NCI-H2029 (cell line): ENCODE measurements at regions not wholly inside any gene's neighbourhood (a gene's known extent, or its start where the extent isn't known, plus 50 kb on each side); places are given as distances from the start of the nearest gene placed in this dataset.

Experiments used
- DNase-seq: peaks from one replicate; lab custom pipeline; 2025; lab: John Stamatoyannopoulos, UW

DNA sequence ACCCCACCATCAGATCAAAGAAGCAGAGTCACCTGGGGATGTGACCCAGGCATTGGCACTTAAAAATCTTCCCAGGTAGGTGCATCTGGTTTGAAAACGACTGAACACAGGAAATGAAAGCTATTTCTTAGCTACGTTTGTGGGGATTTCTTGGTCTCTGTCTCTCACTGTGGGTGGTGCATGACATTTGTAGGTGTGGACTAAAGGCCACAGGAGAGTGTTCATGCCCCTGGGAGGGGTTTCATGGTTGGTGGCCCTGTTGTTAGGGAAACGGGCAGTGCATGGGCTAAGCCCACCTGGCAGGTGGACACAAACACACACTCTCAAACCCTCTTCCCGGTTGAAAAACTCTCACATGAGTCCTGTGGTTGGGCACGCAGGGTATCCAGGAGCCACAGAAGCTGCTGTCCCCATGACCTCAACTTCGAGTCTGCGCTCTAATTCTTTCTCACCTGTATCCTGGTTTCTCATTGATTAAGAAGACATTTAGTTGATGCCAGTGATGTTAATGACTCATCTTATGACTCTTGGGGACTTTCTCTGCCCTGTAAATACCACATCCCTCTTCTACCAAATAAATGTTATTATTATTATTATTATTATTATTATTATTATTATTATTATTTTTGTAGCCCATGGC lies 119.4 kb downstream of the MRPS6 start:
- DNase-seq = no peak

DNA sequence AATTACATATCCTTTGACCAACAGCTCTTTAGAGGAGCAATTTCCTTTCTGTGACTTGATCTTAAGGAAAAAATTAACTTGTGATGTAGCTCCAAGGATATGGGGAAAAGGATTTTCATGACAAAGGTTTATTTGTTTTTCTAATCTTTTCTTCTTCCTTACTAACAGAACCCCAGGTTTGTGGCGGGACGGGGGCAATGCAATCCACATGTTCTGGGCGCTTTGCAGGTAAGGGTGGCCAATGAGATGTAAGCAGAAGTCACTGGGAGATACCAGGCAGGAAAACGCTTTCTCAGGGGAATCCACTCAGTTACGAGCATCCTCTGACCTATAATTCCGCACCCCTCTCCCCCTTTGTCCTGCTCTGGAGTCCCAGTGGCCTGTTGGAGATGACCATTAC lies 122.0 kb downstream of the MRPS6 start:
- DNase-seq = no peak

DNA sequence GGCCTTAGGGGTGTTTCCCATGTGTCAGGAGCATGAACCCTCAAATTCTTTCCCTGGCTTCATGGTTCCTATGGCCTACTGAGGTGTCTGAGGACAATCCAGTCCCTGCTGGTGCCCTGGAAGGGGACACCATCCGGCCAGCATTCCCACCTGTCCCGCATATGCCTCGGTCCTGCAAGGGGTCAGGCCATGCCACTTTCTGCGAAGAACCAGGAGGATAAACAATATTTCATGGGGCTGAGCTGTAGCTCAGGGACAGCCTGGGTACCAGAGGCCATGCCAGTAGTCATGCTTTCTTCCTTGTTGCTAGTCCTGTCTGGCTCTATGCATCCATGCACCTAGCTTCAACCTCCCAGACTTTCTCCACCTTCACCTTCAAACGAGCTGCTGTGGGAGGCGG lies 123.6 kb downstream of the MRPS6 start:
- DNase-seq = no peak

DNA sequence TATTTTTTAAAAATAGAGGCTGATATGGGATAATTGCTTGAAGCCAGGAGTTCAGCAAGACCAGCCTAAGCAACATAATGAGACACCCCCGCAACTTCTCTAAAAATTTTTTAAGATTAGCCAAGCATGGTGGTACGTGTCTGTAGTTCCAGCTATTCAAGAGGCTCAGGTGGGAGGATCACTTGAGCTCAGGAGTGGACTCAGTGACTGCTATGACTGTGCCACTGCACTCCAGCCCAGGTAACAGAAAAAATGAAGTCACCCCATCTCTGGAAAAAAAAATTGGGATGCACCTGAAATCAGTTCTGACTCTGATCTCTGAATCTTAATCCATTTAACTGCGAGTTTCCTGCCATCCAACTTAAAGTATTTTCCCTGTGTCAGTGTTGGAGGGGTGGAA lies 124.2 kb downstream of the MRPS6 start:
- DNase-seq = no peak

DNA sequence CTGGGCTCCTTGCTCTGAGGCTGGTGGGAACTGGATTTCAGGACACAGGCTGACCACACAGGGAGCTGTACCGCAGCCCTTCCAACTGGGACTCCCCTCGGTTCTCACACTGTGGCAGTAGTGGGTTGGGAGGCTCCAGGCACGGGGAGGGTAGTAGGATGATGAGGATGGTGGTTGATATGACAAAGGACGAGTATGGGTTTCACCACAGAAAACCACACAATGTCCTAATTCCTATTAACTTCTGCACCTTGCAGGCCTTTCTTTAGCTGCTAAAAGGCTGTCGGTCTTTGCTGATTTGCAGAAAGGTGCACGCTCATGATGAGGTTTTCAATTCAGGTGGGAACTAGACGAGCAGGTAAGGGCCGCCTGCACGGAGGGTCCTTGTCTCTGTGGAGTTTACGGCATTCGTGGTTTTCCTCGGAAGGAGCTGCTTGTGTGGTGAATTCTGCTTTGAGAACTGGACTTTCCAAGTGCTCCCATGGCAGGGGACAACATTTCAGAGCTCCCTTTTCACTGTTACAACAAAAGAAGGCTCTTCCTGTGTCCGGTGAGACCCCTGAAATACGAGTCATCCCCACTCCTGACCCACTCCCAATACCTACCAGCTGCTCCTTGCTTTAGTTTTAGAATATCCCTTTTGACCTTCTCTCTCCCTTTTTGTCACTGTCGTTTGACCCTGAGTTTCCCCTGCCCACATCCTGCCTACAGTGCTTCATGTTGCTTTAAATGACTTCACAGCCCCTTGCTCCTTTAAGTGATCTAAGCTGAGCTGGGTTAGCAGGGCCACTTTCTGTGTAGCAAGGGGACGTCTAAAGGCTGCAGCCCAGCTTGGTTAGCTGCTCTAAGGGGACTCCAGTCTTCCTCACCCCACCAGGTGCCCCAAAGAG lies 125.1 kb downstream of the MRPS6 start:
- no peak for DNase-seq

DNA sequence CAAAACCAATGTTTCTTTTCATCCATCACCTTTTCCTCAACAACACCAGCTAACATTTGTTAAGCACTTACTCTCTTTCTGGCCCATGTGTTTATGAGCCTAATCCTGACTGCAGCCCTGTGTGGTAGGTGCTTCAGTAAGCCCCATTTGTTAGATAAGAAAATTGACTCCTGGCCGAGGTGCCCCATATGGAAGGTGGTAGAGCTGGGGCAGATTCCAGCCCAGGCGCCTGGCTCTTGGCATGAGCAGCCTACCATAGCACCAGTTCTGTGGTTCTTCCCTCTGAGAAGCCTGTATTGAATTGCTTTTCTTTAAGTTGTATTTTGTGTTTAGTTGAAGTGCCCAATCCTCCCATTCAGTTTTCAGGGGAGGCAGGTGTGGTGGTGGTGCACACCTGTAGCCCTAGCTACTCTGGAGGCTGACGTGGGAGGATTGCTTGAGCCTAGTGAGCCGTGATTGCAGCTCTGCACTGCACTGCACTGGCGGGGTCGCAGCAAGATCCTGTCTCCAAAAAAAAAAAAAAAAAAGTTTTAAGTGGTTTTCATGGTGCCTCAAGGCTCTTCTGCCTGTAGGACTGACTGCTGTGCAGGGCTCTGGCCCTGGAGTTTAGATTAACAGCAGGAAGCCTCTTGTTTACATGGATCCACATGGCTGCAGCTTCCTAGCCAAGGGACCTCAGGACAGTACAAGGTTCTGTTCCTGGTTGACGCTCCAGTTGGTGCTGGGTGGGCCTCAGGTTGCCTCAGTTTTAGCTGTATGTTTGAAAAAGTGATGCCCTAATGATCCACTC lies 125.9 kb downstream of the MRPS6 start:
- DNase-seq = no peak

DNA sequence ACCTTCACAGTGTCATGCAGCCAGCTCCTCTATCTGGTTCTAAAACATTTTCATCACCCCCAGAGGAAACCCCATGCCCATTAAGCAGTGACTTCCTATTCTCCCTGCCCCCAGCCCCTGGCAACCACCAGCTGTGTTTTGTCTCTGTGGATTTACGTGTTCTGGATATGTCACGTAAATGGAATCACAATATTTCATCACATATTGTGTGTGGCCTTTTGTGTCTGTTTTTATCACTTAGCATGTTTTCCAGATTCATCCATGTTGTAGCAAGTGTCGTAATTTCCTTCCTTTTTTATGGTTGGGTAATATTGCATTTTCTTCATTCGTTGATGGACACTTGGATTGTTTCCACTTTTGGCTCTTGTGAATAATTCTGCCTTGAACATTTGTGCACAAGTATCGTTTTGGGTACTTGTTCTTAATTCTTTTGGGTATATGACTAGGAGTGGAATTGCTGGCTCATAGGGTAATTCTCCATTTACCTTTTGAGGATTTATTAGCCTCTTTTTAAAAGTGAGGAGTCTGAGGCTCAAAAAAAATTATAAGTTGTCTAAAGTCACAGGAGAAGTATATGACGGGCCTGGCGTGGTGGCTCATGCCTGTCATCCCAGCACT lies 127.0 kb downstream of the MRPS6 start:
- DNase-seq = no peak

DNA sequence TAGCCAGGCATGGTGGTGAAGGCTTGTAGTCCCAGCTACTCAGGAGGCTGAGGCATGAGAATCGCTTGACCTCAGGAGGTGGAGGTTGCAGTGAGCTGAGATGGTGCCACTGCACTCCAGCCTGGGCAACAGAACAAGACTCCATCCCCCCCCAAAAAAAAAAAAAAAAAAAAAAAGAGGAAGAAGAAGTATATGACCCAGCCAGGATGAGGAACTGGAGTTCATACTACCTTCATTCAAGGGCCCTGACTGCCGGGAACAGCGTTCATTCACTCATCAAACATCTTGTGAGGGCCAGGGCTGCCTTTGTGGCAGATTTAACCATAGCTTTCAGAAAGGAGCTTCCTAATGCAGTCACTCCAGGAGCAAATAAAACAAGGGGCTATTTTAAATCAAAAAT lies 127.6 kb downstream of the MRPS6 start:
- DNase-seq = no peak

DNA sequence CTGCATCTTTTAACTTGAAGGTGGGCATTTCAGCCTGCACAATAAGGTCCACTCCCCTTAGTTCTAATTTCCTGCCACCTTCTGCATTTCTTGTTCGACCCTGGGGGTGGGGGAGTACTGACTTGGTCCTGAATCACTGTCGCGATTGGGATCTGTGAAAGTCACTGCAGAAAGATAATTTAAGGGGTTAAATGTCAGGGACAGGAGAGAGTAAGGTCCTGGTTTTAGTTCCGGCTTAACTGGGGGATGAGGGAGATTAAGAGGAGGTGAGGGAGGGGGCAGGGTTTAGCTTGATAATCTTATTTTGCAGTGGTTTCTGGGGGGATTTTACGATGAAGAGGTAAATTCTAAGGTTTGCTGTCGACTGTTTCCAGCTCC lies 128.1 kb downstream of the MRPS6 start:
- DNase-seq = no peak

DNA sequence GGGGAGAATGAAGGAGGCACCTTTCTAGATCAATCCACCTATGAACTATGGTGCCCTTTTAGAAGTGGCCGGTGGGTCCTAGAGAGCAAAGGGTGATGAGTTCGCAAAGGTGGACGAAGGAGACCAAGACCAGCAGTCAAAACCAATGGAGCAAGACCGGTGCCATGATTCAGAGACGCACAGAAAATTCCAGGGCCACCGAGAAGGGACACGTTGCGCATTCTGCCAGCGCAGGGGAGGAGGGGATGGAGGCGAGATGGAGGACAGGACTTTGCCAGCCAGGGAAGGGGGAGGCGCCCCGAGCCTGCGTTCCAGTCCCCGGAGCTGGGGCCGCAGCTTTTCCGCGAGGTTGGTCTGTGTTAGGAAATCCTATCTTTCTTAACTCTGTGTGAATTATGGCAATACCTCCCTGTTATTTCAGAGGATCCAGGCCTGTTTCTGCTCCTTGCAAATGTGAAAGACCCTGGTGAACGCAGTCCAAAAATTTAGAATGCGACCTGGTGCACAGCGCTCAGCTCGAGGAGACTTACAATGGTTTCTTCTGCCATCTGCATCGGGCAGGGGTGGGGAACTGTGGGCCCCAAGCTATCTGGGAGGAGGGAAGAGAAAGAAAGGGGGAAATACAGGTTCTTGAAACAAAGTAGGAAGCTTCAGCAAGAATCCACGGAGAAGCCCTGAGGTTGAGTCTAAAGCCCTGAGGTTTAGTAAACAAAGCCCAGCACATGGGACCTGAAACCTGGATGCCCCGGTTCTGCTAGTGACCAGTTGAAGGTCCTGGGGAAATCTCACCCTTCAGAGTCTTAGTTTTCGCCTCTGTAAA lies 129.4 kb downstream of the MRPS6 start:
- no peak for DNase-seq

DNA sequence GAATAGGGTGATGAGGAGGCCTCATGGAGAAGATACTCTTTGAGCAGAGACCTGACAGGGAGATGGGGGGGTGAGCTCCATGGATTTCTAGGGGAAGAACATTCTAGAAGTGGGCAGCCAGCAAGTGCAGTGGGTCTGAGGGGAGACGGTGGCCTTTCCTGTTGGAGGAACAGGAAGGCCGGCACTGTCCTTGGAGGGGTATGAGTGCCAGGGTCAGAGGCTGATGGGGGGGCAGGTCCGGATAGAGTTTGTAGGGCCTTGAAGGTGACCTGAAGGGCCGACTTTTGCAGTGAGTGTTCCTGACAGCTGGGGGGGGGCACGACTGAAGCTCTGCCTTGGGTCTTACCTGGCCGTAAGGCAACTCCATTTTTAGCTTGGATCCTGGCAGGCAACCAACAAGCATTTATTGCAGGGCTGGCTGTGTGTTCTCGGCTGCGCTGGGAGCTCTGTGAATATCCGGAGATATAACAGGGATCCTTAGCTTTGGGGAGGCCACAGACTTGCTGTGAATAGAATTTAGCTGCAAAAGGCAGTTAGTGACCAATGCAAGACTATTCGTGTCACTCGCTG lies 130.6 kb downstream of the MRPS6 start:
- no peak for DNase-seq

DNA sequence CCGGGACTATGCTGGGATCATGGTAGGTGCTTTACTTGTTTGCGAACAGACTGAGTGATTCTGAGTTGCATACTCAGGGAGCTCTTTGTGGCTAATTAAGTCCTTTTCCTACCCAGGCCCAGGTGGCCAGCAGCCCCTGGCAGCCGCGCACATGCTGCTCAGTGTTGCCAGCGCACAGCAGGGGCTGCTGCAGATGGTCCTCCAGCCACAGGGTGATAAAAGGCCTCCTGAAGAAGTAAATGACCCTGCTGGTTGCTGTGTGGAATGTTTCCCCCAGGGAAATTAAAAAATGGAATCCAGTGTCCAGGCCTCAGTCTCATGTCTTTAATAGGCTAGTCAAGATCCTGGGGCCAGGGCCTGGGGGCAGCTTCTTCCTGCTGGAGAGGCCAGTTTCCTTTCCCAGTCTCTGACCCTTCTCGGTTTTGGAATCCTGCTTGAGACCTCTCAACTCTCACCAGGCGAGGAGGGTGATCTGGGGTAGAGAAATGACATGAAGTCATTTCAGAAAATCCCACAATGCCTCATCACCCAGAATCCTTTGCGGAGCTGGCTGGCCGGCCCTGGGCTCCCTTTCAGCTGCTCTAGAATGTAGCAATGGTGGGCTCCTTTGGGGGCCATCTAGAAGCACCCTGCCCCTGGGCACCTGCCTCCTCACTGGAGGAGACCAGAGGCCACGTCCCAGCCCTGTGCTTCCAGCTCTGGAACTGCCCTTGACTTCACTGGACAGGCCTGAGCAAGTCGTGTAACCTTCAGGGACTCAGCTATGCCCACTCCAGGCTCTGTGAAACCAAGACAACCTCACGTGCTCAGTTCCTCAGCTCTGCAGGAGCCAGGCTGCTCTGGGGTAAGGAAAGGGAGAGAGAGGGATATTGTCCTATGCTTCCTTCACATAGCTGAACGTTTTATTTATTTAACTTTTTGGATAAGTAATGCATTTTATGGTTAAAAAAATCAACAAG lies 131.4 kb downstream of the MRPS6 start:
- DNase-seq = no peak

DNA sequence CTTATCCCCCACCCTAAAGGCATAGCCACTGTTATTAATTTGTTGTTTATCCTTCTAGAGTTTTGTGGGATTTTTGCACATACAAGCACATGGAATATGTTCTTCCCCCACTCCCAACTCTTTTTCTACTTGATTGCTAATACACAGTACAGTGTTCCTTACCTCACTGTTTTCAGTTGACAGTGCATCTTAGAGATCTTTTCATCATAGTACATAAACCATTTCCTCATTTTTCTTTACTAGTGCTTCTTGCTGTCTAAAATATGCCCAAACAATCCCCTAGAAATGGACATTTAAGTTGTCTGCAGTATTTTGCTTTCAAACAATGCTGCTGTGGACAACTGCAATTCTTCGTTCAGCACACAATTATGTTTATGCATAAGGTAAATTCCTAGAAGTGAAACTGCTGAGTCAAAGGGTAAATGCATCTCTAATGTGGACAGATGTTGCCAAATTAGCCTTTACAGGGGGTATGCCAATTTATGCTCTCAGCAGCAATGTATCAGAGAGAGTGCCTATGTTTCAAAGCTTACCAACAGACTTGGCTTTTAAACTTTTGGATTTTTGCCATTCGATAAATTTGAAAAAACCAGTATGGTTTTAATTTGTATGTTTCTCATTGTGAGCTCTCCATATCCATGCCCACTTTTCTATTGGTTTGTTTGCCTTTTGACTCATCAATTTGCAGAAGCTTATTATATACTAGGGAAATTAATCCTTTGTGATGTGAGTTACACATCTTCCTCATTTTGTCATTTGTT lies 132.6 kb downstream of the MRPS6 start:
- no peak for DNase-seq

DNA sequence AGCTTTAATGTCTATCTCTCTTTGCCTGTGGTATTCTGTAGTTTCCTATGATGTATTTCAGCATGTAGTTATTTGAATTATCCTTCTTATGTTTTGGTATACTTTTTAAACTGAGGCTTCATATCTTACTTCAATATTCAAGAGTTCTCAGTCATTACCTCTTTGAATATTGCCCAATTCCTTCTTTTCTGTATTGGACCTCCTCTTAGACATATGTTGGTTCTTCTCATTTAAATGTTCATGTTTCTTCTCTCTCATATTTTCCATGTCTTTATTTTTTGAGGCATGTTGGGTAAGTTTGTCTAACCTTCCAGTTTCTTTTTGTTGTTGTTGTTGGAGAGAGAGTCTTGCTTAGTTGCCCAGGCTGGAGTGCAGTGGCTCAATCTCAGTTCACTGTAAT lies 140.6 kb downstream of the MRPS6 start:
- DNase-seq = no peak

DNA sequence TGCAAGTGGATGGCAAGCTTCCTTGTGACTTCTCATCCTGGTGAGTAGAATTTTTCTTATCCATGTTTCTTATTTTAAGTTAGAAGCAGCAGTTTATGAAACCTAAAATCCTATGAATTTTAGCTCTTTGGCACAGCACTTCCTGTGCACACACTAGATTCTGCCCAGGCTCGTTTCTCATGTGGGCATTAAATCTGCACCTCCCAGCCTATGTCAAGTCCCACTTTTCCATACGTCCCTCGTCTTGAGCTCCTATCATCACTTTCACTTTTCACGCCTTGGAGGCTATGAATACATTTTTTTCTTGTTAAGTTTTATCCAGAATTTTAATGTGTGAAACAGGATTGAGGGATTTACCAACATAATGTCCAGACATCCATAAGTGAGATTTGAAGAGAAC lies 142.1 kb downstream of the MRPS6 start:
- DNase-seq = no peak

DNA sequence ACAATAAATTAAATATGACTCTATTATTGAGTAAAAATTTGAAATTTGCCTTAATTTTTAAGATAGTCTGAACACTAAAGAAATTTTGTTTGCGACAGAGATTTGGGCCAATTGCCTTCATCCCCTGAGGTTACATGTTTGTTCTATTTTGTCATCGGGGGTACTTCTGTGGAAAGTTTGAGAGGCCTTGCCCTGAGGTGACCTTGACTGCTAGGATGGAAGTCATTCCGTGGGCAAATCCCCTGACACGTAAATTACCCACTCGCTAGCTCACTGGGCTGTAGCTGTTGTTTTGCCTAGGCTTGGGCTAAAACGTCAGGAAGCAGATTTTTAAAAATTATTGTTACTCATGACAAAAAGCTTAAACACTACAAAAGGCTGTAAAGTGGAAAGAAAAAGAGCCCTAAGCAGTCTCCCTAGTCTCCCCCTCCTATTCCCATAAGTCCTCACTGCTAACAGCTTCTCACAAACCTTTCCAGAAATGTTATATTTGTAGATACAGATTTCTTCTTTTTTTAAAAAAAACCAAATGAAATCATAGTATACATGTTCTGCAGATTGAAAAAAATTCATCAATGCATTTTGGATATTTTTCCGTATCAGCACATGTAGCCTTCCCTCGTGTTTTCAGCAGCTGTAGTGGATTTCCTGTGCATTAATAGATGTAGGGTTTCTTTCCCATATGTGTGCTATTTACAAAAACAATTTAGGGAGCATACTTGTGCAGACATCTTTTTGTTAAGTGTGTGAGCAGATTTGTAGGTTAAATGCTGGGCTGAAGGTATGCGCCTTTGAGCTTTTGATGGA lies 142.7 kb downstream of the MRPS6 start:
- DNase-seq = no peak

DNA sequence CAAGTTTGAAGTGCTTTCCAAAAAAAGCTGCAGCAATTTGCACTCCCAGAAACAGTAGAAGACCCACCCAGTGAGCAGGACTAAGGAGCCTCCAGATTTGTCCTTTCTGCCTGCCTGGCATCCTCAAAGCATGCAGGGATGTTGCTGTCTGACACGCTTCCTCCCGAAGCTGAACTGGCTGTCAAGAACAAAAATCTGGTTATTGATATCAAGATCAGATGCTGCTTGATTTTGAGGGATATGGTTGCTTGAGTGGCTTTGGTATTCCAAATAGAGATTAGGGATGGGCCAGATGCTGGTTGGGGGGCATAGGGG lies 143.3 kb downstream of the MRPS6 start:
- no peak for DNase-seq

DNA sequence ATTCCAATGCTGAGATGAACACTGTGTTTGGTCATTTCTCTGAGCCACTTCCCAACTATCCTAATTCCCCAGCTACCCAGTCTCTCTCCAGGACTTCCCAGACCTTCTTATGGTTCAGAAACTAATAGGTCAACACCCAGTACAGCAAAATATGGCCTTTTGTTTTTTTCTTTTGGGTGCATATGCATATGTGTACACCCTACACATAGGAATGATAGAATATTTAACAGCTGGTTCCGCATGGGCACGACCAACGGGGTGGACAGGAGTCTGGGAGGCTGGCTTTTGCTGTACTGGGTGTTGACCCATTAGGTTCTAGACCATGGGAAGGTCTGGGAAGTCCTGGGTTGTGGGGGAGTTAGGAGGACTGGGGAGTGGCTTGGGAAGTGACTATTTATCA lies 143.9 kb downstream of the MRPS6 start:
- DNase-seq = no peak
